GM10248 (cell line): ENCODE measurements at regions not wholly inside any gene's neighbourhood (a gene's known extent, or its start where the extent isn't known, plus 50 kb on each side); places are given as distances from the start of the nearest gene placed in this dataset.

Experiments
- CTCF ChIA-PET: fragments of 300-600 bp; sonication (Branson Sonifier 250); formaldehyde crosslinking; extraction: SDS; loops from one replicate; lab custom pipeline; 2021; ENCODE audit warnings: antibody characterized with exemption; lab: Yijun Ruan, JAX
- POLR2A ChIA-PET: fragments of 350-650 bp; sonication (Branson Sonifier 250); formaldehyde crosslinking; extraction: SDS; loops from one replicate; lab custom pipeline; 2020; ENCODE audit warnings: antibody characterized with exemption; lab: Yijun Ruan, JAX
- DNase-seq: peaks from one replicate; pipeline ENCODE4 v3.0.0; 2012; ENCODE audit errors: extremely low spot score
- CTCF ChIP-seq: IDR thresholded peaks from 2 replicates; pipeline ENCODE4 v1.5.1; 2012; ENCODE audit warnings: mild to moderate bottlenecking, low read depth; ENCODE audit errors: extremely low read depth, missing control alignments, control extremely low read depth

GRCh38 chr11:45052361-45052760 is 94.1 kb upstream of the PRDM11 start:
- no peak for TF ChIP-seq CTCF
- CTCF ChIA-PET = no interaction called here
- no peak for DNase-seq
- POLR2A ChIA-PET = no interaction called here

- CTCF ChIA-PET = interaction anchor here (0.6 kb wide), 1 partner anchor 51 kb away, joined by 3 read pairs; no protein-coding TSS in a partner anchor
- TF ChIP-seq CTCF = no peak
- POLR2A ChIA-PET = no interaction called here
- DNase-seq = no peak
Observed at GRCh38 chr11:45053736-45054446, 92.5 kb upstream of the PRDM11 start.

- DNase-seq = no peak
- POLR2A ChIA-PET = no interaction called here
- CTCF ChIA-PET = interaction anchor here (0.6 to 0.9 kb wide), 2 partner anchors 50 to 128 kb away, joined by 3 read pairs; no protein-coding TSS in a partner anchor
- no peak for TF ChIP-seq CTCF
Observed at GRCh38 chr11:45054956-45055355, 91.5 kb upstream of the PRDM11 start.

- ChIA-PET POLR2A (no interaction called here), CTCF (interaction anchor here (1.0 kb wide), 1 partner anchor 17 kb away, joined by 4 read pairs; no protein-coding TSS in a partner anchor)
- DNase-seq = no peak
- no peak for TF ChIP-seq CTCF
Observed at GRCh38 chr11:45056529-45056928, 89.9 kb upstream of the PRDM11 start.

- ChIA-PET CTCF (no interaction called here), POLR2A (no interaction called here)
- no peak for DNase-seq
- no peak for TF ChIP-seq CTCF
Observed at GRCh38 chr11:45057938-45058646, 88.3 kb upstream of the PRDM11 start.

GRCh38 chr11:45058647-45058950 is 87.8 kb upstream of the PRDM11 start:
- CTCF ChIA-PET = no interaction called here
- POLR2A ChIA-PET = no interaction called here
- TF ChIP-seq CTCF = no peak

More at GRCh38 chr11:45058647-45058950, 87.8 kb upstream of the PRDM11 start:
- no peak for DNase-seq
